HS-27A (cell line): ENCODE measurements at regions not wholly inside any gene's neighbourhood (a gene's known extent, or its start where the extent isn't known, plus 50 kb on each side); places are given as distances from the start of the nearest gene placed in this dataset.

Source experiments
- DNase-seq: peaks from one replicate; pipeline ENCODE4 v3.0.0-alpha.2; 2012; ENCODE audit warnings: low read depth, missing footprints

- no peak for DNase-seq
Observed at GRCh38 chr1:115140442-115141144, 51.3 kb upstream of the TSPAN2 start.

- DNase-seq, result no peak
Observed at GRCh38 chr1:115139381-115139780, 50.1 kb upstream of the TSPAN2 start.
